Mesendoderm (in vitro differentiated cells): ENCODE measurements at regions not wholly inside any gene's neighbourhood (a gene's known extent, or its start where the extent isn't known, plus 50 kb on each side); places are given as distances from the start of the nearest gene placed in this dataset.
"Not testable (repeated sequence)": the region's sequence is repeated elsewhere in the genome, so short reads cannot be mapped to it uniquely, and the experiment has no call there.

Experiments
- DNase-seq: peaks from one replicate; pipeline ENCODE4 v3.0.0; 2013
- H2AK5ac ChIP-seq: 2 replicates; pipeline ENCODE4 v1.6.1; 2013; ENCODE audit warnings: low read length, inconsistent platforms
- H2BK120ac ChIP-seq: 2 replicates; pipeline ENCODE4 v1.6.1; 2013; ENCODE audit warnings: low read depth, mild to moderate bottlenecking, low read length, moderate library complexity, mixed read lengths
- H2BK15ac ChIP-seq: replicated peaks from 2 replicates; pipeline ENCODE4 v1.6.1; 2013; ENCODE audit warnings: low read depth, mild to moderate bottlenecking, moderate library complexity
- H2BK5ac ChIP-seq: 2 replicates; pipeline ENCODE4 v1.6.1; 2013; ENCODE audit warnings: low read length, inconsistent platforms
- H3K18ac ChIP-seq: 2 replicates; pipeline ENCODE4 v1.6.1; 2013; ENCODE audit warnings: mild to moderate bottlenecking, low read length, mixed read lengths
- H3K23ac ChIP-seq: one replicate; pipeline ENCODE4 v1.6.1; 2013; ENCODE audit warnings: low read length
- H3K27ac ChIP-seq: 2 replicates; pipeline ENCODE4 v1.5.1; 2013; ENCODE audit warnings: low read depth, mild to moderate bottlenecking, inconsistent platforms, low read length, moderate library complexity
- H3K27me3 ChIP-seq: 2 replicates; pipeline ENCODE4 v1.6.1; 2013; ENCODE audit warnings: low read length, control low read depth, mild to moderate bottlenecking, inconsistent platforms; ENCODE audit not compliant: insufficient read depth, poor library complexity
- H3K36me3 ChIP-seq: 2 replicates; pipeline ENCODE4 v1.6.1; 2013; ENCODE audit warnings: low read length, inconsistent platforms; ENCODE audit not compliant: control insufficient read depth, insufficient read depth
- H3K4ac ChIP-seq: one replicate; pipeline ENCODE4 v1.6.1; 2013; ENCODE audit warnings: low read depth, mild to moderate bottlenecking, low read length, moderate library complexity
- H3K4me1 ChIP-seq: 2 replicates; pipeline ENCODE4 v1.6.1; 2013; ENCODE audit warnings: low read depth, low read length, inconsistent platforms; ENCODE audit not compliant: control insufficient read depth
- H3K4me2 ChIP-seq: 2 replicates; pipeline ENCODE4 v1.6.1; 2013; ENCODE audit warnings: low read length
- H3K4me3 ChIP-seq: 2 replicates; pipeline ENCODE4 v1.5.1; 2013; ENCODE audit warnings: mild to moderate bottlenecking, low read length
- H3K56ac ChIP-seq: one replicate; pipeline ENCODE4 v1.6.1; 2013; ENCODE audit warnings: low read length
- H3K79me1 ChIP-seq: 2 replicates; pipeline ENCODE4 v1.6.1; 2013; ENCODE audit warnings: low read length, inconsistent platforms
- H3K79me2 ChIP-seq: 2 replicates; pipeline ENCODE4 v1.6.1; 2013; ENCODE audit warnings: mild to moderate bottlenecking, low read length; ENCODE audit not compliant: control insufficient read depth, insufficient read depth
- H3K9ac ChIP-seq: 2 replicates; pipeline ENCODE4 v1.6.1; 2013; ENCODE audit warnings: low read length, inconsistent platforms
- H4K5ac ChIP-seq: one replicate; pipeline ENCODE4 v1.6.1; 2013; ENCODE audit warnings: low read length
- H4K8ac ChIP-seq: one replicate; pipeline ENCODE4 v1.6.1; 2013; ENCODE audit warnings: low read depth, mild to moderate bottlenecking, control low read depth, low read length, moderate library complexity
- WGBS: extraction: QIAGEN DNeasy Blood & Tissue Kit; methylation state at CpG from one replicate; pipeline ENCODE4 v1.1.7; 2013; ENCODE audit warnings: low lambda C conversion rate, missing lambda C conversion rate; ENCODE audit not compliant: insufficient coverage; ENCODE audit errors: extremely low coverage; 5-methylcytosine and 5-hydroxymethylcytosine counted together

GRCh38 chrX:110920991-110921390 is 125.4 kb upstream of the CHRDL1 start:
- H3K4ac ChIP-seq, result no peak overlapping the region
- no CpG with 5 or more reads among the region's 3 CpGs for WGBS
- H3K18ac ChIP-seq, result no peak overlapping the region
- H2BK120ac ChIP-seq, result no peak overlapping the region
- H4K5ac ChIP-seq, result no peak overlapping the region
- H3K9ac ChIP-seq, result no peak overlapping the region
- H3K79me1 ChIP-seq, result no peaks in the 10 kb centered on the region
- H3K27me3 ChIP-seq, result no peaks in the 10 kb centered on the region
- no peak overlapping the region for H3K4me2 ChIP-seq
- no peaks in the 10 kb centered on the region for H3K4me1 ChIP-seq
- H3K27ac ChIP-seq, result no peak overlapping the region
- H3K36me3 ChIP-seq, result no peaks in the 10 kb centered on the region
- no peak overlapping the region for H3K23ac ChIP-seq
- no peak overlapping the region for H3K56ac ChIP-seq
- no peak overlapping the region for H4K8ac ChIP-seq
- DNase-seq, result no peak
- H3K79me2 ChIP-seq, result no peaks in the 10 kb centered on the region
- no peak overlapping the region for H2BK5ac ChIP-seq
- no peak overlapping the region for H2BK15ac ChIP-seq
- no peak overlapping the region for H3K4me3 ChIP-seq
- H2AK5ac ChIP-seq, result no peak overlapping the region

DNA sequence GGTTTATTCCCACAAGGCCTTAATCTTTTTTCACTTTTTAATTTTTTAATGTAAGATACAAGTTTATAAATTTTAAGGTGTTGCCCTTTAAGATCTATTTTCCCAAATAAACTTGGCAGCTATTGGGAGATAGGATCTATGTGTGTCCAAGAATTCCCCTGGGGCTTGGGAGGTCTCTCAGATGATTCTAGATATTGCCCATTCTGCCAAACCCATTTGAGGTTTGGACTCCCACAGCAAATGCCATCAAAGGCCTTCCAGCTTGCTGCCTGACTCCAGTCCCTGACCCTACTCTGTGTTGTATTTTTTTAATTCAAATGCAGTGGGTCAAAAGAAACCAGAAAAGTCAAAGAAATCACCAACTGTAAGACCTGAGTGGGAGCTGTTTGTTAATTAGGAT is 120.0 kb upstream of the CHRDL1 start:
- Histone ChIP-seq H3K27me3 (no peaks in the 10 kb centered on the region), H3K18ac (no peak overlapping the region), H3K79me1 (no peaks in the 10 kb centered on the region), H3K4me1 (no peaks in the 10 kb centered on the region), H2BK120ac (no peak overlapping the region), H3K56ac (no peak overlapping the region), H2BK15ac (no peak overlapping the region), H2BK5ac (no peak overlapping the region), H3K9ac (no peak overlapping the region), H3K4ac (no peak overlapping the region), H4K8ac (no peak overlapping the region), H3K23ac (no peak overlapping the region), H2AK5ac (no peak overlapping the region), H3K4me2 (no peak overlapping the region), H3K4me3 (no peak overlapping the region), H3K27ac (no peak overlapping the region), H4K5ac (no peak overlapping the region), H3K36me3 (no peaks in the 10 kb centered on the region), H3K79me2 (no peaks in the 10 kb centered on the region)
- DNase-seq, result no peak

DNA sequence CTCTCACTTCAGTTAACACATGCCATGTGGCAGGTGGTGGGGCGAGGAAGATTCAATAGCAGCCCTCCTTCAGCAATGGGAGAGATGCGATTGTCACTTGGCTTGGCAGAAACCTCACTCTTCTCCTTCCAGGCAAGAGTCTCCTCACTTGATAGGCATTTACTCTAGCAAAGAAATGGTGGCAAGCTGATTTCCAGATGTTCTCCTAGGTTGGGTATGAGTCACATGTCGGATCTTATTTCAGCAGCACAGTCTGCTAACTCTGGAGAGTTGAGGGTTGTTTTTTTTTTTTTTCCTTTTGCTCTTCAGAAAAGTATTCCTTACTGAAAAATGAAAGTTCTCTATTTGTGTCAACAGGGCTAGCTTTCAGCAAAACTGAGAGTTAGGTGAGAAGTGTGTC is 119.5 kb upstream of the CHRDL1 start:
- Histone ChIP-seq H2AK5ac (no peak overlapping the region), H3K23ac (no peak overlapping the region), H4K5ac (no peak overlapping the region), H2BK120ac (no peak overlapping the region), H3K4me1 (no peaks in the 10 kb centered on the region), H4K8ac (no peak overlapping the region), H2BK15ac (no peak overlapping the region), H3K36me3 (no peaks in the 10 kb centered on the region), H2BK5ac (no peak overlapping the region), H3K56ac (no peak overlapping the region), H3K9ac (no peak overlapping the region), H3K4me3 (no peak overlapping the region), H3K4ac (no peak overlapping the region), H3K18ac (no peak overlapping the region), H3K79me2 (no peaks in the 10 kb centered on the region), H3K79me1 (no peaks in the 10 kb centered on the region), H3K27me3 (no peaks in the 10 kb centered on the region), H3K27ac (no peak overlapping the region), H3K4me2 (no peak overlapping the region)
- no CpG with 5 or more reads among the region's 3 CpGs for WGBS
- no peak for DNase-seq

GRCh38 chrX:110914281-110914680 is 118.7 kb upstream of the CHRDL1 start:
- no peak for DNase-seq
- no CpG with 5 or more reads among the region's 1 CpG for WGBS
- Histone ChIP-seq H3K4me3 (no peak overlapping the region), H2BK5ac (no peak overlapping the region), H4K8ac (no peak overlapping the region), H3K56ac (no peak overlapping the region), H3K36me3 (no peaks in the 10 kb centered on the region), H3K27ac (no peak overlapping the region), H4K5ac (no peak overlapping the region), H2BK120ac (no peak overlapping the region), H3K27me3 (no peaks in the 10 kb centered on the region), H3K18ac (no peak overlapping the region), H2BK15ac (no peak overlapping the region), H3K4ac (no peak overlapping the region), H2AK5ac (no peak overlapping the region), H3K9ac (no peak overlapping the region), H3K4me1 (no peaks in the 10 kb centered on the region), H3K23ac (no peak overlapping the region), H3K4me2 (no peak overlapping the region), H3K79me2 (no peaks in the 10 kb centered on the region), H3K79me1 (no peaks in the 10 kb centered on the region)

GRCh38 chrX:110904747-110905146 is 109.1 kb upstream of the CHRDL1 start:
- H4K8ac ChIP-seq, H2BK120ac ChIP-seq, H3K4ac ChIP-seq, H3K23ac ChIP-seq, H3K56ac ChIP-seq, H2BK15ac ChIP-seq, H3K4me1 ChIP-seq, H3K18ac ChIP-seq, H2AK5ac ChIP-seq, H3K4me2 ChIP-seq, H3K27ac ChIP-seq, H3K4me3 ChIP-seq, H4K5ac ChIP-seq, H3K79me2 ChIP-seq, H2BK5ac ChIP-seq, H3K9ac ChIP-seq, H3K79me1 ChIP-seq, H3K27me3 ChIP-seq, DNase-seq, H3K36me3 ChIP-seq: not testable (repeated sequence)

GRCh38 chrX:110881971-110882370 is 86.4 kb upstream of the CHRDL1 start:
- Histone ChIP-seq H2BK15ac (no peak overlapping the region), H3K4ac (no peak overlapping the region), H3K9ac (no peak overlapping the region), H3K27ac (no peak overlapping the region), H3K4me1 (no peaks in the 10 kb centered on the region), H3K79me1 (no peaks in the 10 kb centered on the region), H2AK5ac (no peak overlapping the region), H4K5ac (no peak overlapping the region), H3K56ac (no peak overlapping the region), H4K8ac (no peak overlapping the region), H3K79me2 (no peaks in the 10 kb centered on the region), H2BK5ac (no peak overlapping the region), H3K23ac (no peak overlapping the region), H3K36me3 (no peaks in the 10 kb centered on the region), H3K18ac (no peak overlapping the region), H3K4me2 (no peak overlapping the region), H3K4me3 (no peak overlapping the region), H3K27me3 (no peaks in the 10 kb centered on the region), H2BK120ac (no peak overlapping the region)
- no peak for DNase-seq
- whole genome bisulfite sequencing, result no CpG with 5 or more reads among the region's 1 CpG
